ENCODE measurements at regions not wholly inside any gene's neighbourhood (a gene's known extent, or its start where the extent isn't known, plus 50 kb on each side); places are given as distances from the start of the nearest gene placed in this dataset.

- Histone ChIP-seq H3K4me1 (replicated peaks in 1 of 2; ENCODE audit: control insufficient read depth in 2 of 2, insufficient read depth in 2 of 2, low read length in 2 of 2) (no peaks in the 10 kb centered on the region), H2AFZ (ENCODE audit: low read depth, low read length) (no peak overlapping the region), H3K27me3 (ENCODE audit: control insufficient read depth in 2 of 2, insufficient read depth in 2 of 2, low read length in 2 of 2) (no peaks in the 10 kb centered on the region), H3K9me3 (replicated peaks; ENCODE audit: control insufficient read depth, insufficient read depth, low read depth, low read length) (no peaks in the 10 kb centered on the region), H3K9me1 (ENCODE audit: control insufficient read depth, insufficient read depth, low read length) (no peaks in the 10 kb centered on the region), H4K20me1 (replicated peaks; ENCODE audit: control insufficient read depth, insufficient read depth, low read length) (no peaks in the 10 kb centered on the region), H3K4me2 (ENCODE audit: insufficient read depth, low read length) (no peak overlapping the region), H3K79me2 (ENCODE audit: control insufficient read depth, insufficient read depth, low read length) (no peaks in the 10 kb centered on the region), H3K36me3 (ENCODE audit: control insufficient read depth, insufficient read depth, low read length) (no peaks in the 10 kb centered on the region), H3K27ac (ENCODE audit: extremely low read depth, low read depth, low read length) (no peak overlapping the region), H3K9ac (ENCODE audit: insufficient read depth in 1 of 2, low read depth in 2 of 2, low read length in 2 of 2) (no peak overlapping the region), H3K4me3 (no peak overlapping the region)
- DNase-seq (ENCODE audit: extremely low read depth in 1 of 4, low spot score in 3 of 4) = no peak
- in situ Hi-C loops (cut with MboI) (no loop called here), intact Hi-C loops (cut with micrococcal nuclease) (no loop called here)
- WGBS (ENCODE audit: insufficient coverage, low coverage, missing lambda C conversion rate) = 0% methylated on average over 3 of the region's 3 CpGs
- BruUV-seq (replicated peaks) = no TSS peak
- POLR2A ChIA-PET = no interaction called here
- ATAC-seq = no peak
- CTCF ChIA-PET (ENCODE audit: low intra/inter-chr PET ratio) = no interaction called here
- no peak for FAIRE-seq
- TF ChIP-seq SOX6 (IDR thresholded peaks at IDR 0.05) (no peak), ZNF584 (CRISPR knock-in tag; IDR thresholded peaks at IDR 0.05; ENCODE audit: low read depth) (no peak), PTTG1 (tag; IDR thresholded peaks at IDR 0.05; ENCODE audit: low read depth) (no peak), FOXA3 (CRISPR knock-in tag; conservative IDR thresholded peaks at IDR 0.05 in 1 of 2, IDR thresholded peaks at IDR 0.05 in 1 of 2) (no peak), DLX4 (CRISPR knock-in tag; IDR thresholded peaks at IDR 0.05) (no peak), E2F4 (CRISPR knock-in tag; IDR thresholded peaks at IDR 0.05; ENCODE audit: low read depth) (no peak)
Observed at GRCh38 chr5:23776684-23777083, 269.3 kb downstream of the PRDM9 start.
